ENCODE measurements at regions not wholly inside any gene's neighbourhood (a gene's known extent, or its start where the extent isn't known, plus 50 kb on each side); places are given as distances from the start of the nearest gene placed in this dataset.

DNA sequence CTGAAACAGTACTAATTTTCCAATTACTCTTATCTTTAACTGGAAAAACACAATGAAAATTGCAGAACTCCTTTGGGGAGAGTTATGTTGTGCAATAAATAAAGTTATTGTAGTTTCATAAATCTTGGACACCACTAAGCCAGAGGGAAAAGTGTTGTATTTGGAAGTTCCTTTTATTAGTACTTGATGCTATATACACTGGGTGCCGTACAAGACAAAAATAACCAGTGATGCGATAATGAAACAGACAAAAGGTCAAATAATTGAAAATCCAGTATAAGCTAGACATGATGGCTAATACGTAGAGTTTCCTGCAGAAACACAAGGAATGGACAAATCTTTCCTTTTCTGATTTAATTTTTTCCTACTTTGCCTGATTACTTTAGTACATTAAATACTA lies 541.1 kb downstream of the ETS1 start:
- intact Hi-C loops (cut with micrococcal nuclease), result no loop called here
- no peak for DNase-seq (ENCODE audit: unreplicated experiment)
- H3K4me1 Mint-ChIP-seq (ENCODE audit: insufficient read depth, unreplicated experiment), result peaks cover under 1% of the 10 kb centered on the region
- no TSS peak for BruUV-seq (replicated peaks)
- no peak overlapping the region for H3K27ac Mint-ChIP-seq (ENCODE audit: low read depth, unreplicated experiment)
- CTCF ChIA-PET, result interaction anchor here (0.6 to 0.9 kb wide), 3 partner anchors 111 to 1408 kb away, joined by 3 to 5 read pairs (median 4); no protein-coding TSS in a partner anchor
- H3K9me3 Mint-ChIP-seq (ENCODE audit: unreplicated experiment), result no peaks in the 10 kb centered on the region
- no peaks in the 10 kb centered on the region for H3K27me3 Mint-ChIP-seq (ENCODE audit: insufficient read depth, unreplicated experiment)
- TF ChIP-seq, protein P1, sequence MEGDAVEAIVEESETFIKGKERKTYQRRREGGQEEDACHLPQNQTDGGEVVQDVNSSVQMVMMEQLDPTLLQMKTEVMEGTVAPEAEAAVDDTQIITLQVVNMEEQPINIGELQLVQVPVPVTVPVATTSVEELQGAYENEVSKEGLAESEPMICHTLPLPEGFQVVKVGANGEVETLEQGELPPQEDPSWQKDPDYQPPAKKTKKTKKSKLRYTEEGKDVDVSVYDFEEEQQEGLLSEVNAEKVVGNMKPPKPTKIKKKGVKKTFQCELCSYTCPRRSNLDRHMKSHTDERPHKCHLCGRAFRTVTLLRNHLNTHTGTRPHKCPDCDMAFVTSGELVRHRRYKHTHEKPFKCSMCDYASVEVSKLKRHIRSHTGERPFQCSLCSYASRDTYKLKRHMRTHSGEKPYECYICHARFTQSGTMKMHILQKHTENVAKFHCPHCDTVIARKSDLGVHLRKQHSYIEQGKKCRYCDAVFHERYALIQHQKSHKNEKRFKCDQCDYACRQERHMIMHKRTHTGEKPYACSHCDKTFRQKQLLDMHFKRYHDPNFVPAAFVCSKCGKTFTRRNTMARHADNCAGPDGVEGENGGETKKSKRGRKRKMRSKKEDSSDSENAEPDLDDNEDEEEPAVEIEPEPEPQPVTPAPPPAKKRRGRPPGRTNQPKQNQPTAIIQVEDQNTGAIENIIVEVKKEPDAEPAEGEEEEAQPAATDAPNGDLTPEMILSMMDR (IDR thresholded peaks at IDR 0.05; ENCODE audit: unreplicated experiment), result no peak
- H3K36me3 Mint-ChIP-seq (ENCODE audit: insufficient read depth, unreplicated experiment), result no peaks in the 10 kb centered on the region
- POLR2A ChIA-PET, result no interaction called here
- no peak overlapping the region for H3K4me3 Mint-ChIP-seq (ENCODE audit: unreplicated experiment)

DNA sequence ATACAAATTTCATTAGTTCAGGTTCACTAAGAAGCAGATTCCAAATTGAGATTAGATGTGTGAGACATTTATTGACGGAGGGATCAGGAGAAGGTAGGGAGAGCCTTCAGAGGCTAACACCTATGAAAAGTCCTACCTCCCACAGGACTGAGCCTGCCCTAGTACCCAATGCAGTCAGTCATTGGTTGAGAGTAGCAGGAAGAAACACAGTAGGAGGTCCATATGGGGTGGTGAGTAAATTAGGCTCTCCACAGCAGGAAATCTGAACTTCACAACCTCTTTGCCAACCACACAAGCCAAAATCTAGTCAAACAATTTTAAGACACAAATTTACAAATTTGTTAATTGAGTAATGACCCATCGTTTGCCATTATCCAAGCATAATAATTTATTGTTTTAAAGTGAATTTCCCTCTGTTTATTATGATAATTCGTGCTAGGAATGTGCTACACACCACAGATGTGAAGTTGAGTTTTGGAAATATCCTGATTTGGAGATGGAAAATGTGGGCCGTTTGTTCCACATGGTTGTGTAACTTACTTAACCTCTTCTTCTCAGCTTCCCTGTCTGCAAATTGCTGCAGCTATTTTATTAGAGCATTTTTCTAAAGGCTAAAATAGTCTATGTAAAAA lies 542.1 kb downstream of the ETS1 start:
- H3K4me1 Mint-ChIP-seq (ENCODE audit: insufficient read depth, unreplicated experiment), result peaks cover 7% of the 10 kb centered on the region
- intact Hi-C loops (cut with micrococcal nuclease), result no loop called here
- no TSS peak for BruUV-seq (replicated peaks)
- no peaks in the 10 kb centered on the region for H3K27me3 Mint-ChIP-seq (ENCODE audit: insufficient read depth, unreplicated experiment)
- no peaks in the 10 kb centered on the region for H3K9me3 Mint-ChIP-seq (ENCODE audit: unreplicated experiment)
- no peaks in the 10 kb centered on the region for H3K36me3 Mint-ChIP-seq (ENCODE audit: insufficient read depth, unreplicated experiment)
- TF ChIP-seq, protein P1 (IDR thresholded peaks at IDR 0.05; ENCODE audit: unreplicated experiment), result no peak
- CTCF ChIA-PET, result interaction anchor here (0.7 to 0.8 kb wide), 3 partner anchors 15 to 171 kb away, joined by 3 read pairs; no protein-coding TSS in a partner anchor
- no peak overlapping the region for H3K27ac Mint-ChIP-seq (ENCODE audit: low read depth, unreplicated experiment)
- no peak for DNase-seq (ENCODE audit: unreplicated experiment)
- H3K4me3 Mint-ChIP-seq (ENCODE audit: unreplicated experiment), result no peak overlapping the region
- POLR2A ChIA-PET, result interaction anchor here (0.6 kb wide), 1 partner anchor 33 kb away, joined by 3 read pairs; no protein-coding TSS in a partner anchor

DNA sequence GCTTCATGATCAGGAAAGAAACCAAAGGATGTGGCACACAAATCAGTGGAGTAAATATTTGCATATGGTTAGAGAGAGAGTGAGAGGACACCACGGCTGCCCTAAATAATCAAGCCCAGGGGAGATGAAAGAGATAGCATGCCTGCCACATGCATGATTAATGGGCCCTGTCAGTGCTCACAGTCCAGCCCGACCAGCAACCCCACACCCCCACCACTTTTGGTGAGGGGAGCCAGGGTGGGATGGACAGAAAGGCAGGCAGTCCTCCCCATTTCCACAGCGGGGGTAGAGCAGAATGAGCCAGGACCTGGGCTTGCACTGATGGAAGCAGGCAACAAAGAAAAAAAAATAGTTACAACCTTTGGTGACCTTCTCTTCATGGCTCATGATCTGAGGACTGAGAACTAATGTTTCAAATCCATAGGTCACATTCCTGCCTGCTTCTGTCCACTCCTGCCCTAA lies 545.0 kb downstream of the ETS1 start:
- Mint-ChIP-seq H3K36me3 (ENCODE audit: insufficient read depth, unreplicated experiment) (no peaks in the 10 kb centered on the region), H3K4me3 (ENCODE audit: unreplicated experiment) (no peak overlapping the region), H3K9me3 (ENCODE audit: unreplicated experiment) (no peaks in the 10 kb centered on the region), H3K27ac (ENCODE audit: low read depth, unreplicated experiment) (no peak overlapping the region), H3K27me3 (ENCODE audit: insufficient read depth, unreplicated experiment) (no peaks in the 10 kb centered on the region), H3K4me1 (ENCODE audit: insufficient read depth, unreplicated experiment) (peaks cover 24% of the 10 kb centered on the region)
- no peak for DNase-seq (ENCODE audit: unreplicated experiment)
- CTCF ChIA-PET, result interaction anchor here (0.6 to 1.5 kb wide), 2 partner anchors 115 to 118 kb away, joined by 4 to 8 read pairs; no protein-coding TSS in a partner anchor
- no TSS peak for BruUV-seq (replicated peaks)
- TF ChIP-seq, protein P1 (IDR thresholded peaks at IDR 0.05; ENCODE audit: unreplicated experiment), result no peak
- POLR2A ChIA-PET, result no interaction called here
- intact Hi-C loops (cut with micrococcal nuclease), result no loop called here

DNA sequence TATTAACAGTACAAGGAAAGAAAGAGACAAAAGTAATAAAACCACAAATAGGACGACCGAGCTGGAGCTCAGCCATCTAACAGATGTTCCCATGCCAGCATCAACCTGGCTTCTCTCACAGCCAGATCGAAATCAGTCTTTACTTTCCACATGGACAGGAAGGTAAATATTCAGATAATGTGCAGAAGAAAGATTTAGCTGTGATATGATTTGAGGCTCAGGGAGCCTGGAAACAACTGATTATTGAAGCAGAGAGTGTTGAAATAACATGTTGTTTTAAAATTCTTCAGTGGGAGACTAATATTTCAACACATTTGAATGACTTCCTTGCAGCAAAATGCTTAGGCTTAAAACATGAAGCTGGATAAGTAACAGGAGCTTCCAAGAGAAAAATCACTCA lies 546.8 kb downstream of the ETS1 start:
- no peak overlapping the region for H3K27ac Mint-ChIP-seq (ENCODE audit: low read depth, unreplicated experiment)
- peaks cover 24% of the 10 kb centered on the region for H3K4me1 Mint-ChIP-seq (ENCODE audit: insufficient read depth, unreplicated experiment)

More for the DNA sequence above, 546.8 kb downstream of the ETS1 start:
- POLR2A ChIA-PET, result interaction anchor here (0.9 to 1.4 kb wide), 2 partner anchors 12 to 107 kb away, joined by 3 to 6 read pairs; no protein-coding TSS in a partner anchor
- H3K4me3 Mint-ChIP-seq (ENCODE audit: unreplicated experiment), result no peak overlapping the region
- CTCF ChIA-PET, result interaction anchor here (1.3 kb wide), 1 partner anchor 8 kb away, joined by 9 read pairs; no protein-coding TSS in a partner anchor
- peak; percentile 26 for DNase-seq (ENCODE audit: unreplicated experiment)
- TF ChIP-seq, protein P1 (IDR thresholded peaks at IDR 0.05; ENCODE audit: unreplicated experiment), result no peak
- no peaks in the 10 kb centered on the region for H3K9me3 Mint-ChIP-seq (ENCODE audit: unreplicated experiment)
- intact Hi-C loops (cut with micrococcal nuclease), result no loop called here
- no peaks in the 10 kb centered on the region for H3K36me3 Mint-ChIP-seq (ENCODE audit: insufficient read depth, unreplicated experiment)
- BruUV-seq (replicated peaks), result no TSS peak
- H3K27me3 Mint-ChIP-seq (ENCODE audit: insufficient read depth, unreplicated experiment), result no peaks in the 10 kb centered on the region

Data from MCF 10A (cell line).